GM10266 (cell line): ENCODE measurements at regions not wholly inside any gene's neighbourhood (a gene's known extent, or its start where the extent isn't known, plus 50 kb on each side); places are given as distances from the start of the nearest gene placed in this dataset.

Experiments used
- DNase-seq: peaks from one replicate; pipeline ENCODE4 v3.0.0; 2012; ENCODE audit errors: extremely low spot score
- TF ChIP-seq, protein P1 (sequence below): IDR thresholded peaks from 2 replicates; pipeline ENCODE4 v1.5.1; 2012; ENCODE audit warnings: mild to moderate bottlenecking, low read depth; ENCODE audit not compliant: control insufficient read depth, insufficient read depth; ENCODE audit errors: missing control alignments

DNA sequence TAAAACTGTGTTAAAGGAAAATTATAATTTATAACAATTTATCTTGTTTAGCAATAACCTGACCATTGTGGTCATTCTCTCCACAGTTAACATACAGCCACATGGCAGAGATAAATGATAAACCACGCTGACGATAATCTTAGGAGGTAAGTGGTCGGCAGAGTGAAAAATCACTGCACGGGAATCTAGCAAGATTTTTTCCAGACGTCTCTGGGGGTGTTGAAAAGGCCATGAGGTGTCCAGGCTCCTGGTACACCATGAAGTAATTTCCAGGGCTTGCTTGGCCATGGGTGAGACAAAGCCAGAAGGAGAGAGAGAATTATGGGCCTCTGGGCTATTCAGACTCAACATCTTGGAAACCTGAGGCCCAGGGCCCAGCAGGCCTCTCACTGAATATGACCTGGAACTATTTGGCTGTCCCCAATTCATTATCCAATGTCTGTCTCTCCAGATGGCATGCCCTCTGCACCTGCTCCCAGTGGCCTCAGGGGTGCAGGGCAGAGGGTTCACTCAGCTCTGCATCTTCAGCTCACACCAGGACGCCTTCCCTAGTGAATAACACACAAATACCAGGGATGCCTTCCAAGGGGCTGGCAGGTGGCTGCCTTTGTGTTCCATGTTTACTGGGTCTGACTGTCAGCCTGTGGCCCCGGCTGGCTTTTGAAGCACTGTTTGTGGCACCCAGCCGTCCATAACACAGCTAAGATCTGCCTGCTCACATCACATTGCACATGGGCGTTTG is 590.4 kb upstream of the PFKP start:
- no peak for DNase-seq
- TF ChIP-seq, protein P1, sequence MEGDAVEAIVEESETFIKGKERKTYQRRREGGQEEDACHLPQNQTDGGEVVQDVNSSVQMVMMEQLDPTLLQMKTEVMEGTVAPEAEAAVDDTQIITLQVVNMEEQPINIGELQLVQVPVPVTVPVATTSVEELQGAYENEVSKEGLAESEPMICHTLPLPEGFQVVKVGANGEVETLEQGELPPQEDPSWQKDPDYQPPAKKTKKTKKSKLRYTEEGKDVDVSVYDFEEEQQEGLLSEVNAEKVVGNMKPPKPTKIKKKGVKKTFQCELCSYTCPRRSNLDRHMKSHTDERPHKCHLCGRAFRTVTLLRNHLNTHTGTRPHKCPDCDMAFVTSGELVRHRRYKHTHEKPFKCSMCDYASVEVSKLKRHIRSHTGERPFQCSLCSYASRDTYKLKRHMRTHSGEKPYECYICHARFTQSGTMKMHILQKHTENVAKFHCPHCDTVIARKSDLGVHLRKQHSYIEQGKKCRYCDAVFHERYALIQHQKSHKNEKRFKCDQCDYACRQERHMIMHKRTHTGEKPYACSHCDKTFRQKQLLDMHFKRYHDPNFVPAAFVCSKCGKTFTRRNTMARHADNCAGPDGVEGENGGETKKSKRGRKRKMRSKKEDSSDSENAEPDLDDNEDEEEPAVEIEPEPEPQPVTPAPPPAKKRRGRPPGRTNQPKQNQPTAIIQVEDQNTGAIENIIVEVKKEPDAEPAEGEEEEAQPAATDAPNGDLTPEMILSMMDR = no peak

DNA sequence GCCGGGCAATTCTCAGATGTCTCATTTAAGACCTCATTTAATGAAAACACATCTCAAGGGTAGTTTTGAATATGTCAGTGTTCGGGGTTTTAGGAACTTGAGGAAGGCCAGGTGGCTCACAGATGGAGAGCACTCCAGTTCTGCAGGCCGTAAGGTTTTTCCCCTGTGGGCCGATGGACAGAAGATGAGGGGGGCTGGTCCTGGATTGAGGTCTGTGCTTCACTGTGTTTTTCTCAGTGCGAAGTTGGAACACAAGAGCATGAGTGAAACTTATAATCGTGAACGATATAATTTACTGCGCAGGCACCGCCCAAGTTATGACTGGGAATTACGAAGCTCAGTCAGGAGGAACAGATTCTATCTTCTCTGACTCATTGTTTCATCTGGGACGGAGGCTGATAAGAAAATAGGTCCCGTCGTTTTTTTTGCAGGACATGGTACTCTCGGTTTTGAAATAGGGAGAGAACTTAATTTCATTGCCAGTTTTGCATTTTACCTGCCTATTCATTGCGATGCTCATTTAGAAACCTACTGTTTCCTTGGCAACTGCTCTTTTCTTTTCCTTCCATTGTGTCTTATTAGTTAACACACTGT is 591.0 kb upstream of the PFKP start:
- TF ChIP-seq, protein P1 = no peak
- DNase-seq = no peak

DNA sequence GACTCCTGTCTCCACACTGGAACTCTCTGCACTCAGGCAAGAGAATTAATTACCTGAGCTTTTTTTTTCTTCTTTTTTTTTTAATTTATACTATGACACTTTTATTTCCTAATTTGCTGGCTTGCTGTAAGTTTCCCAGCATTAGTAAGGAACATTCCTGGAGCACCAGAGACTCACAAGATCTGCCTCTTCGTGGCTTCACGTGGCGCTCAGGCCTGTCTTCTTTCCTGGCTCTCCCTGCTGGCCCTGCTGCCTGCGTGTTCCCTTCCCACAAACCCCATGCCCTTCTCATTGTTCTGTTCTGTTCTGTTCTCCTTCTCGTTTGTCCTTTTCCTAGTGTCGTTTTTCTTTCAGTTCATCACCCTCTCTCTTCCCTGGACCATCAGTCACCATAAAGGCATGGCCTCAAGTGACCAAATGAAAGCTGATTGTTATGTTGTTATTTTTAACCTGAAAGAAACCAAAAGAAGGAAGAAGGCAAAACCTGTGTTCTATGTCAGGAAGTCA is 591.6 kb upstream of the PFKP start:
- TF ChIP-seq, protein P1 = no peak
- DNase-seq = no peak

DNA sequence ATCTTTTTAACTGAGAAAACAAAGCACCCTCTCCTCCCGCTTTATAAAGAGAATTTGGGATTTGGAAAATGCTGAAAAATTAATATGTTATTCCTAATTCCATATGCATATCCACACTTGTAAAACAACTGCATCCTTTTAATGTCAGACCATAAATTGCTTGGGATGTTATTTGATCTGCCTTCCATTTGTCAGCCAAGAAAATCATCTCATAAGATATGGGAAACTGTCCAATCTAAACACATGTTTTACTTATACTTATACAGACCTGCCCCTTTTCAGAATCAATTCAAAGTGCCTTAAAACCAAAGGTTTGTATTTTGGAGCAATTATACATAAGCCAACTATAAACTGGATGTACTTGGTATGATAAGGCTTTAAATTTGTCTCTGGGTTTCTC is 595.5 kb upstream of the PFKP start:
- DNase-seq = no peak
- TF ChIP-seq, protein P1 = no peak

DNA sequence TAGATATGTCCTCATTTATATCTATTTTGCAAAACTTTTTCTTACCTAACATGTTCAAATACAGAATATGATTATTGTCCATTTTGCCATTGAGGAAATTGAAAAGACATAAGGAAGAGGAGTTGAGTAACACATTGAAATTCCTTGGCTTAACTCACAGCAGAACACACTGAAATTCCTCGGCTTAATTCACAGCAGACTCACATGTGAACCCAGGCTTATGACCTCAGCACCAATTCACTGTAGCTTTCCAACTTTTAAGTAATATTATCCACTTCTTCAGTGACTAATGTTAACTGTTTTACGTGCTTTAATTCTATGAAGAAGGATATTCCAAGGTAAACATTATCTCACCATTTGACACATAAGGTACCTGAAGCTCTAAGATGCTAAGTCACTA is 597.5 kb upstream of the PFKP start:
- TF ChIP-seq, protein P1 = no peak
- no peak for DNase-seq

DNA sequence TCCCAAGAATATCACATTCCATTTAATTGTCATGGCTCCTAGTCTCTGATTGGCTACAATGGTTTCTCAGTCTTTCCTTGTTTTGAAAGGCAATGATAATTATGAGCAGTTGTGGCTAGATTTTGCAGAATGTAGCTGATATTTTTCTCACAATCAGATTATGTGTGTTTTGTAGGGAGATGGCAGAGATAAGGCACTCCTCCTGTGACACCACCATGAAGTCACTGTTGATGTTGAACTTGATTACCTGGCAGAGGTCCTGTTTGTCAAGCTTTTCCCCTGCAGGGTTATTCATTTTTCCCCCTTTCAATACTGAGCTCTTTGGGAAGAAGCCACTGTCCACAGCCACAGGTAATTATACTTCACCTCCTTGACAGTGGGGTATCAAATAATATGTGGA is 602.9 kb upstream of the PFKP start:
- DNase-seq = no peak
- TF ChIP-seq, protein P1 = no peak

DNA sequence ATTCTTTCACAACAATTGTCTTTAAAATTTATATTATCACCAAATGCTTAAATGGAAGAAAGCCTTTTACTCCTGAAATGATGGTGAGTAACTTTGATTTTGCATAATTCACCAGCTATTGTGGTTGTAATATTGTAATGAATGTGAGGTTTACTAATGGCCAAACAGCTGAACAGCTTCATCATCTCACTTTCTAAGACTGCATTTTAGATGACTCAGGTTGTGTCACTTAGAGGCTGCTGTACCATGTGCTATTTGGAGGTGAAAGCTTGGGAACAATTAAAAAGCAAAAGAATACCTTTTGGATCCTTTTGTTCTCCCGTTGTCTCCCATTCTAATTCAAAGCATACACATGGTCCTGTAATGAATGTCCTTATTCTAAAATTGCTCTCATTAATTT is 604.0 kb upstream of the PFKP start:
- TF ChIP-seq, protein P1 = no peak
- DNase-seq = no peak
